IMR-90 (cell line): ENCODE measurements at regions not wholly inside any gene's neighbourhood (a gene's known extent, or its start where the extent isn't known, plus 50 kb on each side); places are given as distances from the start of the nearest gene placed in this dataset.

Experiments
- ATAC-seq: fragments of 200-7000 bp; cut with Tn5 transposase; 2 replicates; pipeline ENCODE4 v1.9.1; 2020; ENCODE audit warnings: low read depth, mild to moderate bottlenecking, moderate library complexity
- BruUV-seq: library from RNA; stranded (reverse); fragments of 400-500 nt; replicated peaks from 2 replicates; lab custom pipeline; 2021; lab: Mats Ljungman, UMichigan
- CTCF ChIA-PET: fragments of 300-600 bp; formaldehyde crosslinking; extraction: SDS; loops from one replicate; lab custom pipeline; 2021; ENCODE audit warnings: antibody characterized with exemption; lab: Yijun Ruan, JAX
- POLR2A ChIA-PET: fragments of 300-600 bp; sonication (Branson Sonifier 250); formaldehyde crosslinking; loops from one replicate; lab custom pipeline; 2022; ENCODE audit warnings: antibody characterized with exemption; ENCODE audit not compliant: unreplicated experiment; lab: Charles Lee
- DNase-seq: peaks from one replicate; pipeline ENCODE4 v3.0.0; 2013
- H2AFZ ChIP-seq: replicated peaks from 2 replicates; pipeline ENCODE3; 2013; ENCODE audit warnings: low read length, mild to moderate bottlenecking; ENCODE audit not compliant: poor library complexity
- H2AK5ac ChIP-seq: 2 replicates; pipeline ENCODE4 v1.6.1; 2013; ENCODE audit warnings: low read depth, low read length, inconsistent platforms
- H2AK9ac ChIP-seq: replicated peaks from 2 replicates; pipeline ENCODE3; 2013; ENCODE audit warnings: mild to moderate bottlenecking, low read depth, low read length, moderate library complexity; ENCODE audit not compliant: poor library complexity
- H2BK120ac ChIP-seq: 2 replicates; pipeline ENCODE4 v1.6.1; 2013; ENCODE audit warnings: low read depth, low read length, inconsistent platforms
- H2BK15ac ChIP-seq: 3 replicates; pipeline ENCODE4 v1.6.1; 2013; ENCODE audit warnings: low read depth, low read length, inconsistent platforms
- H2BK20ac ChIP-seq: 2 replicates; pipeline ENCODE4 v1.6.1; 2013; ENCODE audit warnings: low read depth, mild to moderate bottlenecking, inconsistent platforms, low read length, moderate library complexity
- H2BK5ac ChIP-seq: 2 replicates; pipeline ENCODE4 v1.6.1; 2013; ENCODE audit warnings: mild to moderate bottlenecking, low read depth, low read length, inconsistent platforms; ENCODE audit not compliant: poor library complexity, severe bottlenecking
- H3K14ac ChIP-seq: replicated peaks from 2 replicates; pipeline ENCODE4 v1.6.1; 2013; ENCODE audit warnings: low read depth, low read length, inconsistent platforms
- H3K18ac ChIP-seq: 2 replicates; pipeline ENCODE4 v1.6.1; 2013; ENCODE audit warnings: low read depth, low read length, control low read depth
- H3K23ac ChIP-seq: 2 replicates; pipeline ENCODE4 v1.6.1; 2013; ENCODE audit warnings: low read depth, low read length, inconsistent platforms
- H3K27ac ChIP-seq: 2 replicates; pipeline ENCODE4 v1.5.1; 2013; ENCODE audit warnings: mild to moderate bottlenecking, control low read depth, low read length; ENCODE audit not compliant: insufficient read depth
- H3K27me3 ChIP-seq: 2 replicates; pipeline ENCODE4 v1.6.1; 2013; ENCODE audit warnings: low read length; ENCODE audit not compliant: control insufficient read depth, insufficient read depth
- H3K36me3 ChIP-seq: 2 replicates; pipeline ENCODE4 v1.6.1; 2013; ENCODE audit warnings: low read length, mixed read lengths; ENCODE audit not compliant: control insufficient read depth, insufficient read depth
- H3K4ac ChIP-seq: 2 replicates; pipeline ENCODE4 v1.6.1; 2013; ENCODE audit warnings: low read depth, low read length, inconsistent platforms
- H3K4me1 ChIP-seq: 2 replicates; pipeline ENCODE4 v1.6.1; 2013; ENCODE audit warnings: low read length, mixed read lengths; ENCODE audit not compliant: control insufficient read depth, insufficient read depth
- H3K4me2 ChIP-seq: 2 replicates; pipeline ENCODE4 v1.6.1; 2013; ENCODE audit warnings: low read depth, mild to moderate bottlenecking, control low read depth, low read length, moderate library complexity
- H3K4me3 ChIP-seq: 2 replicates; pipeline ENCODE4 v1.5.1; 2013; ENCODE audit warnings: low read depth, mild to moderate bottlenecking, control low read depth, low read length, moderate library complexity; ENCODE audit not compliant: insufficient read depth
- H3K56ac ChIP-seq: 2 replicates; pipeline ENCODE4 v1.6.1; 2013; ENCODE audit warnings: low read length, inconsistent platforms; ENCODE audit not compliant: insufficient read depth; ENCODE audit errors: extremely low read depth
- H3K79me1 ChIP-seq, 2 experiments: 2 replicates each; pipeline ENCODE4 v1.6.1; 2013; ENCODE audit warnings: low read length in 2 of 2, inconsistent platforms in 1 of 2, low read depth in 1 of 2
- H3K9ac ChIP-seq: 2 replicates; pipeline ENCODE4 v1.6.1; 2013; ENCODE audit warnings: low read depth, low read length, control low read depth
- H3K9me1 ChIP-seq: 2 replicates; pipeline ENCODE4 v1.6.1; 2013; ENCODE audit warnings: low read length, inconsistent platforms; ENCODE audit not compliant: insufficient read depth
- H3K9me3 ChIP-seq: 2 replicates; pipeline ENCODE4 v1.6.1; 2013; ENCODE audit warnings: low read length; ENCODE audit not compliant: control insufficient read depth, insufficient read depth
- H4K20me1 ChIP-seq: 2 replicates; pipeline ENCODE4 v1.6.1; 2013; ENCODE audit warnings: low read length, inconsistent platforms; ENCODE audit not compliant: insufficient read depth
- H4K5ac ChIP-seq: 2 replicates; pipeline ENCODE4 v1.6.1; 2013; ENCODE audit warnings: mild to moderate bottlenecking, low read depth, low read length, control low read depth
- H4K8ac ChIP-seq, 2 experiments: 2 replicates each; pipeline ENCODE4 v1.6.1; 2013; ENCODE audit warnings: low read depth in 2 of 2, low read length in 2 of 2, control low read depth in 1 of 2, inconsistent platforms in 1 of 2
- H4K91ac ChIP-seq: 2 replicates; pipeline ENCODE4 v1.6.1; 2013; ENCODE audit warnings: low read depth, low read length, inconsistent platforms; ENCODE audit not compliant: insufficient read depth
- BHLHE40 ChIP-seq: fragments of 150-350 bp; IDR thresholded peaks from 2 replicates; pipeline ENCODE4 v1.6.1; 2016; ENCODE audit warnings: mild to moderate bottlenecking, low read depth, low read length
- CEBPB ChIP-seq: IDR thresholded peaks from 2 replicates; pipeline ENCODE4 v1.6.1; 2012; ENCODE audit warnings: low read depth, low read length, improper control_type of control experiment
- CHD1 ChIP-seq: IDR thresholded peaks from 2 replicates; pipeline ENCODE4 v1.6.1; 2012; ENCODE audit warnings: low read depth, low read length, improper control_type of control experiment
- CTCF ChIP-seq: conservative IDR thresholded peaks from 2 replicates; pipeline ENCODE4 v1.5.1; 2012; ENCODE audit warnings: mild to moderate bottlenecking, low read depth, low read length, improper control_type of control experiment
- ELK1 ChIP-seq: fragments of 150-350 bp; IDR thresholded peaks from 2 replicates; pipeline ENCODE4 v1.6.1; 2016; ENCODE audit warnings: low read depth, mild to moderate bottlenecking, low read length, moderate library complexity, borderline replicate concordance
- FOS ChIP-seq: fragments of 150-350 bp; IDR thresholded peaks from 2 replicates; pipeline ENCODE4 v1.6.1; 2016; ENCODE audit warnings: low read depth, low read length
- MAFK ChIP-seq: IDR thresholded peaks from 2 replicates; pipeline ENCODE4 v1.6.1; 2012; ENCODE audit warnings: low read depth, low read length, improper control_type of control experiment
- MAZ ChIP-seq: IDR thresholded peaks from 2 replicates; pipeline ENCODE4 v1.6.1; 2012; ENCODE audit warnings: low read depth, mild to moderate bottlenecking, low read length, improper control_type of control experiment, moderate library complexity, borderline replicate concordance
- MXI1 ChIP-seq: IDR thresholded peaks from 2 replicates; pipeline ENCODE4 v1.6.1; 2012; ENCODE audit warnings: low read depth, mild to moderate bottlenecking, low read length, moderate library complexity, borderline replicate concordance
- NFE2L2 ChIP-seq: fragments of 150-350 bp; IDR thresholded peaks from 2 replicates; pipeline ENCODE4 v1.6.1; 2016; ENCODE audit warnings: low read depth, mild to moderate bottlenecking, low read length
- POLR2A ChIP-seq: IDR thresholded peaks from 2 replicates; pipeline ENCODE4 v1.6.1; 2012; ENCODE audit warnings: mild to moderate bottlenecking, low read depth, low read length
- RAD21 ChIP-seq: IDR thresholded peaks from 2 replicates; pipeline ENCODE4 v1.6.1; 2012; ENCODE audit warnings: low read length, improper control_type of control experiment
- RCOR1 ChIP-seq: IDR thresholded peaks from 2 replicates; pipeline ENCODE4 v1.6.1; 2012; ENCODE audit warnings: mild to moderate bottlenecking, low read length, improper control_type of control experiment; ENCODE audit not compliant: insufficient replicate concordance
- RFX5 ChIP-seq: IDR thresholded peaks from 2 replicates; pipeline ENCODE4 v1.8.0; 2012; ENCODE audit warnings: low read depth, mild to moderate bottlenecking, low read length, moderate library complexity
- SMC3 ChIP-seq: fragments of 150-350 bp; IDR thresholded peaks from 2 replicates; pipeline ENCODE4 v1.6.1; 2016; ENCODE audit warnings: low read depth, mild to moderate bottlenecking, antibody characterized with exemption, low read length, moderate library complexity
- USF2 ChIP-seq: fragments of 150-350 bp; IDR thresholded peaks from 2 replicates; pipeline ENCODE4 v1.6.1; 2017; ENCODE audit warnings: mild to moderate bottlenecking, antibody characterized with exemption, low read length, low read depth
- WGBS, 2 experiments: methylation state at CpG; one replicate each; pipeline versions ENCODE4 v1.1.5 to v1.1.7; 2013; ENCODE audit warnings: missing lambda C conversion rate in 2 of 2; ENCODE audit not compliant: insufficient read length in 1 of 2; ENCODE audit errors: extremely low coverage in 2 of 2; 5-methylcytosine and 5-hydroxymethylcytosine counted together
- dilution Hi-C: fragments of 300-500 bp; cut with HindIII; formaldehyde crosslinking; loops from one replicate; pipeline ENCODE4 v1.14.3; 2018; ENCODE audit warnings: low sequenced_read_pairs; ENCODE audit not compliant: unreplicated experiment
- in situ Hi-C: fragments of 300-500 bp; cut with MboI; formaldehyde crosslinking; loops from 3 replicates; pipeline ENCODE4 v1.14.3; 2019; ENCODE audit warnings: low sequenced_read_pairs, inconsistent platforms, mixed read lengths
- intact Hi-C: fragments of 100-400 bp; cut with micrococcal nuclease; formaldehyde crosslinking; loops from 2 replicates; pipeline ENCODE4 v1.10.0; 2022

- Histone ChIP-seq H2BK20ac (no peak overlapping the region), H2AFZ (no peak overlapping the region), H3K18ac (no peak overlapping the region), H3K36me3 (no peaks in the 10 kb centered on the region), H2BK15ac (no peak overlapping the region), H3K4me3 (no peak overlapping the region), H3K27me3 (no peaks in the 10 kb centered on the region), H3K79me1 (no peaks in the 10 kb centered on the region), H3K9ac (no peak overlapping the region), H4K91ac (no peak overlapping the region), H3K56ac (no peak overlapping the region), H4K5ac (no peak overlapping the region), H3K4me1 (no peaks in the 10 kb centered on the region), H2BK120ac (no peak overlapping the region), H3K9me3 (no peaks in the 10 kb centered on the region), H3K23ac (no peak overlapping the region), H3K9me1 (no peaks in the 10 kb centered on the region), H3K27ac (no peak overlapping the region), H2AK5ac (no peak overlapping the region), H2AK9ac (no peak overlapping the region), H4K20me1 (no peaks in the 10 kb centered on the region), H3K14ac (no peak overlapping the region), H3K4ac (no peak overlapping the region), H2BK5ac (no peak overlapping the region), H4K8ac (no peak overlapping the region), H3K4me2 (no peak overlapping the region)
- ChIA-PET POLR2A (no interaction called here), CTCF (no interaction called here)
- no TSS peak for BruUV-seq
- intact Hi-C loops (no loop called here), dilution Hi-C loops (no loop called here), in situ Hi-C loops (no loop called here)
- WGBS, 2 experiments = no CpG with 5 or more reads among the region's 2 CpGs
- ATAC-seq (no peak), DNase-seq (no peak)
- TF ChIP-seq MAZ (no peak), FOS (no peak), BHLHE40 (no peak), ELK1 (no peak), CEBPB (no peak), NFE2L2 (no peak), CTCF (no peak), USF2 (no peak), RCOR1 (no peak), RFX5 (no peak), POLR2A (no peak), MAFK (no peak), MXI1 (no peak), CHD1 (no peak), RAD21 (no peak), SMC3 (no peak)
These were observed 1136.0 kb downstream of the PCDH17 start for GRCh38 chr13:58767566-58767965.
